GF-D8 (cell line): ENCODE measurements at regions not wholly inside any gene's neighbourhood (a gene's known extent, or its start where the extent isn't known, plus 50 kb on each side); places are given as distances from the start of the nearest gene placed in this dataset.

ENCODE experiments used
- DNase-seq: peaks from one replicate; lab custom pipeline; 2025; lab: John Stamatoyannopoulos, UW

DNA sequence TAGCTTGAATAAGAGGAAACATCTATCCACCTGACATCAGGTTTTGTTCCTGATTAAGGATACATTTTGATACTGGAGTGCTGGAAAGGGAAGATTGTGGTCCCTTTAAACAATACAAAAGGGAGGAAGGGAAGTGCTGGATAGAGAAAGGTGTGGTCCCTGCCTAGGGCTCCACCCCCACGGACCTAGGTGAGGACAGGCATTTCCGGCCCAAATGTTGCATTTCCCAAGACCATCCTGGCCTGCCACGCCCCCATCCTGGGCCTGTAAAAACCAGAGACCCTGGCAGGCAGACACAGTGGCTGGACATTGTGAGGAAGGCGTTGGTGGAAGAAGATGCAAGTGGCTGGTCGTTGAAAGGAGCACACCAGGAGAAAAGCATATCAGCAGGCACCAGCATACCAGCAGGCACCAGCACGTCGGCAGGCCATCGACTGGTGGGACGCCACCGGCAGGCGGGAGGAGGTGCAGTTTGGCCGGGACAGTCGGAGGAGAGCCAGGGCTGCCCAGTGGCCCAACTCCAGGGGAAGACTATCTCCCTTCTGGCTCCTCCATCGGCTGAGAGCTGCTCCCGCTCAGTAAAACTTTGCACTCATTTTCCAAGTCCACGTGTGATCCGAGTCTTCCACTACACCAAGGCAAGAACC is 53.2 kb upstream of the AMN1 start:
- DNase-seq: no peak

DNA sequence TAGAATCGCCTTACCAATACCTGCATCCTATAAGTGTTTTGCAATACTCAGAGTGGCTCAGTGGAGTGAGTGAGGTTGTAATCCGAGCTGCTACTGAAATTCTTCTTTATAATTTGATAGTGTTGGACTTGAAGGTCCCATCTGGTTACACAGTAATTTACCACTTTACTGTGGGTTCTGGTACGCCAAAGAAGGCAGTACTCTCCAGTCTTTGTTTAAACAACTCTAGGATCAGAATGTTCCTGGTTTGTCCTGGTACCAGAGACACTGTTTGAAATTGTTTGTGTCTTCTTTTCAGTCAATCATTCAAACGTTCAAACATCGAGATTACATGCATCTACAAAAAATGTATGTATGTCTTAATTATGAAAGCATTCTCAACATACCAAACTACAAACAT is 51.3 kb upstream of the AMN1 start:
- DNase-seq: no peak

GRCh38 chr12:31778687-31779086 is 49.9 kb upstream of the AMN1 start:
- no peak for DNase-seq
